Stomach (tissue), 8 donors: ENCODE measurements at regions not wholly inside any gene's neighbourhood (a gene's known extent, or its start where the extent isn't known, plus 50 kb on each side); places are given as distances from the start of the nearest gene placed in this dataset.

Source experiments
- DNase-seq, 2 donors: peaks; one replicate each; pipeline versions ENCODE4 v3.0.0 to v3.0.0-alpha.2; 2013 to 2019
- H3K27ac ChIP-seq, 5 donors: fragments of 200-600 bp in 4 of 5; sonication (generic) in 4 of 5; one replicate each; pipeline ENCODE4 v1.5.1; 2013 to 2019; ENCODE audit warnings: mild to moderate bottlenecking in 1 of 5, moderate library complexity in 1 of 5
- H3K27me3 ChIP-seq, 3 donors: fragments of 200-600 bp; sonication (generic); one replicate each; pipeline ENCODE4 v1.5.1; 2017 to 2019; ENCODE audit warnings: mixed run types in 1 of 3
- H3K36me3 ChIP-seq, 4 donors: fragments of 200-600 bp; sonication (generic); 1 replicate in 3 of 4; 2 replicates in 1 of 4; pipeline ENCODE4 v1.5.1; 2016 to 2019
- H3K4me1 ChIP-seq, 4 donors: fragments of 200-600 bp; sonication (generic); one replicate each; pipeline ENCODE4 v1.5.1; 2016 to 2019
- H3K4me3 ChIP-seq, 4 donors: fragments of 200-600 bp; sonication (generic) in 3 of 4; one replicate each; pipeline ENCODE4 v1.5.1; 2016 to 2019; ENCODE audit warnings: mild to moderate bottlenecking in 1 of 4
- H3K9me3 ChIP-seq, 4 donors: fragments of 200-600 bp; sonication (generic); one replicate each; pipeline ENCODE4 v1.5.1; 2016 to 2019
- EP300 ChIP-seq: sonication (generic); formaldehyde crosslinking; IDR thresholded peaks from one replicate; pipeline ENCODE4 v1.6.1; 2017; ENCODE audit warnings: antibody characterized with exemption
- POLR2A ChIP-seq, 4 donors: fragments of 450-650 bp; IDR thresholded peaks; one replicate each; pipeline ENCODE4 v1.6.1; 2016; ENCODE audit warnings: antibody characterized with exemption in 4 of 4, control low read depth in 2 of 4, mild to moderate bottlenecking in 1 of 4, moderate library complexity in 1 of 4
- POLR2AphosphoS5 ChIP-seq, 3 donors: sonication (generic); formaldehyde crosslinking; IDR thresholded peaks; one replicate each; pipeline ENCODE4 v1.6.1; 2016; ENCODE audit warnings: antibody characterized with exemption in 3 of 3
- WGBS, 5 donors: extraction: QIAGEN DNeasy Blood & Tissue Kit in 3 of 5; methylation state at CpG; one replicate each; pipeline versions ENCODE4 v1.1.5 to v1.1.7; 2013 to 2018; 5-methylcytosine and 5-hydroxymethylcytosine counted together
- intact Hi-C: fragments of 100-400 bp; cut with DNase I; formaldehyde crosslinking; loops from one replicate; pipeline ENCODE4 v1.15.1; 2023; ENCODE audit warnings: low total_unique reads
- TF ChIP-seq, protein P1 (sequence below), 7 experiments: fragments of 450-650 bp in 4 of 7; fragments of 200-600 bp in 3 of 7; sonication (generic) in 3 of 7; IDR thresholded peaks; one replicate each; pipeline ENCODE4 v1.5.1; 2016 to 2019; ENCODE audit warnings: antibody characterized with exemption in 7 of 7, control low read depth in 2 of 7, mild to moderate bottlenecking in 1 of 7
- donor health status: healthy with polysubstance abuse.
- donor health status: Bipolar disorder and iron deficiency.
- donor health status: healthy.

DNA sequence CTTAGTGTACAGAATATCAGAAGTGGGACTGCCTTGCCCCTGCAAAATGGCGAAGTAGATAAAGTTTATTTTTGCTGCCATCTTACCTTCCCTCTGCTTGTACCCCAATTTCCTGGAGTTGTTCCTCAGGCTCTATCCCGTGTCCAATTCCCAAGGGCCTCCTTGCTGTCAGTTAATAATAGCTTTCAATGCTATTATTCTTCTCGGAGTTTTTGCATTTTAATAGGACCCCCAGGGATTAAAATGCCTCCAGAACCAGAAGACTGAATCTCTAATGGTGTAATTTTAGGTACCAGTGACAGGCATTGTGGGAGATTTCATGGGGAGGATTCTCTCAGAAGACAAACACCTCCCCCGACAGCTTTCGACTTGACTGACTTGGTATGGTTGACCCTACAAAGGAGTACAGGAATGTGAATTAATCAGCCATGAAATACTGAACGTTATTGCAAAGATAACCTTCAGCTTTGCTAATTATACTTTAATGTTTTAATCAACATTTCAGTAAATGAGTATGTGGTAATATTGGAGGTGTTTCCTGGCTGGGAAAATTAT lies 75.2 kb downstream of the ZNF22 start:
- no peak for DNase-seq
- intact Hi-C loops, result no loop called here
- peaks cover 0 to 6% (median 4%) of the 10 kb centered on the region in 4 donors for H3K9me3 ChIP-seq
- no peak overlapping the region for H3K27ac ChIP-seq
- H3K4me1 ChIP-seq, result no peaks in the 10 kb centered on the region
- H3K4me3 ChIP-seq, result no peak overlapping the region
- 46 to 52% (median 48%) methylated on average over 6 of the region's 6 CpGs for WGBS, 5 donors
- peaks cover 0 to 6% (median 4%) of the 10 kb centered on the region in 3 donors for H3K27me3 ChIP-seq
- TF ChIP-seq EP300 (no peak), POLR2A (IDR thresholded peaks at IDR 0.05) (no peak), POLR2AphosphoS5 (IDR thresholded peaks at IDR 0.05) (no peak)
- TF ChIP-seq, protein P1, sequence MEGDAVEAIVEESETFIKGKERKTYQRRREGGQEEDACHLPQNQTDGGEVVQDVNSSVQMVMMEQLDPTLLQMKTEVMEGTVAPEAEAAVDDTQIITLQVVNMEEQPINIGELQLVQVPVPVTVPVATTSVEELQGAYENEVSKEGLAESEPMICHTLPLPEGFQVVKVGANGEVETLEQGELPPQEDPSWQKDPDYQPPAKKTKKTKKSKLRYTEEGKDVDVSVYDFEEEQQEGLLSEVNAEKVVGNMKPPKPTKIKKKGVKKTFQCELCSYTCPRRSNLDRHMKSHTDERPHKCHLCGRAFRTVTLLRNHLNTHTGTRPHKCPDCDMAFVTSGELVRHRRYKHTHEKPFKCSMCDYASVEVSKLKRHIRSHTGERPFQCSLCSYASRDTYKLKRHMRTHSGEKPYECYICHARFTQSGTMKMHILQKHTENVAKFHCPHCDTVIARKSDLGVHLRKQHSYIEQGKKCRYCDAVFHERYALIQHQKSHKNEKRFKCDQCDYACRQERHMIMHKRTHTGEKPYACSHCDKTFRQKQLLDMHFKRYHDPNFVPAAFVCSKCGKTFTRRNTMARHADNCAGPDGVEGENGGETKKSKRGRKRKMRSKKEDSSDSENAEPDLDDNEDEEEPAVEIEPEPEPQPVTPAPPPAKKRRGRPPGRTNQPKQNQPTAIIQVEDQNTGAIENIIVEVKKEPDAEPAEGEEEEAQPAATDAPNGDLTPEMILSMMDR (IDR thresholded peaks at IDR 0.05), result no peak
- H3K36me3 ChIP-seq, result no peaks in the 10 kb centered on the region

DNA sequence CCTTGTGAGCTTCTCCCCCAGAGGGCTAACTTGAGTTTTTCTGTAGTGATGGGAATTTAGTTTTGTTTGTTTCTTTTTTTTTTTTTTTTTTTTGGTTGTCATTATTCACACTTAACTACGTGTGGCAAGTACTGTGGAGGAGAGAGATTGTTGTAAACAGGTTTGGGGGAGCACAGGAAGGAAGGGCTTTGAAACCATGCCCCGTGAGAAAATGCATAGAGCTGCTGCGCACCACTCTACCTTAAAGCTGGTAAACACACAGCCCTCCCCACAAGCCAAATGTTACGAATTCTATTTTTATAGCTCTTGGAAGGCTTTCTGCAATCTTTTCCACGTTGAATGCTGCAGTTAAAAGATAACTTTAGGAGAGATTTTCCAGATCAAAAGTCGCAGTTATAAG lies 76.2 kb downstream of the ZNF22 start:
- Histone ChIP-seq H3K9me3 (no peaks in the 10 kb centered on the region), H3K36me3 (no peaks in the 10 kb centered on the region), H3K4me3 (no peak overlapping the region), H3K4me1 (no peaks in the 10 kb centered on the region), H3K27ac (no peak overlapping the region), H3K27me3 (peaks cover 0 to 6% (median 4%) of the 10 kb centered on the region in 3 donors)
- 17 to 21% (median 19%) methylated on average over 6 of the region's 6 CpGs for WGBS, 5 donors
- intact Hi-C loops, result no loop called here
- DNase-seq, result peak in 1 of 2 donors; percentile 37
- TF ChIP-seq, protein P1 (IDR thresholded peaks at IDR 0.05), result no peak
- TF ChIP-seq EP300 (no peak), POLR2A (IDR thresholded peaks at IDR 0.05) (no peak), POLR2AphosphoS5 (IDR thresholded peaks at IDR 0.05) (no peak)

DNA sequence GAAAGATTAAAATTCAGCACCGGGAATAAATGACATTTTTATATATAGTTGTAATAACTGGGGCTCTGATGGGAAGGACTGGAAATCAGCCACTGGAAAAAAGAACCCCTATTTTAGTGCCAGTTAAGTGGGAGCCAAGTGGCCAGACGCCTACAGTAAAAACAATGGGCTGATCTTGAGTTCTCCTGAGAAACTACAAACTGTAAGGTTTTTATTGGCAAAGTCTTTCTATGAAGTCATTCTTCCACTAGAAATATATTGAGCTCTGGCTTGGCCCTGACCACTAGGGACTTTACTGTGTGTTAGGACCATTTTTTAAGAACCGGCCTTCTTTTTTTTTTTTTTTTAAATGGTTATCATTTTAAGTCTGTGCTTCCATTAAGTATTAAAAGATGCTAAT lies 79.6 kb downstream of the ZNF22 start:
- peaks cover 4 to 6% (median 5%) of the 10 kb centered on the region in 4 donors for H3K9me3 ChIP-seq
- peaks cover 0 to 6% (median 4%) of the 10 kb centered on the region in 3 donors for H3K27me3 ChIP-seq
- TF ChIP-seq POLR2AphosphoS5 (IDR thresholded peaks at IDR 0.05) (no peak), POLR2A (IDR thresholded peaks at IDR 0.05) (no peak), EP300 (no peak)
- TF ChIP-seq, protein P1 (IDR thresholded peaks at IDR 0.05), result no peak
- no peaks in the 10 kb centered on the region for H3K4me1 ChIP-seq
- no peak for DNase-seq
- 79 to 91% (median 90%) methylated on average over 3 of the region's 3 CpGs for WGBS, 5 donors
- intact Hi-C loops, result no loop called here
- H3K4me3 ChIP-seq, result no peak overlapping the region
- H3K36me3 ChIP-seq, result no peaks in the 10 kb centered on the region
- no peak overlapping the region for H3K27ac ChIP-seq

DNA sequence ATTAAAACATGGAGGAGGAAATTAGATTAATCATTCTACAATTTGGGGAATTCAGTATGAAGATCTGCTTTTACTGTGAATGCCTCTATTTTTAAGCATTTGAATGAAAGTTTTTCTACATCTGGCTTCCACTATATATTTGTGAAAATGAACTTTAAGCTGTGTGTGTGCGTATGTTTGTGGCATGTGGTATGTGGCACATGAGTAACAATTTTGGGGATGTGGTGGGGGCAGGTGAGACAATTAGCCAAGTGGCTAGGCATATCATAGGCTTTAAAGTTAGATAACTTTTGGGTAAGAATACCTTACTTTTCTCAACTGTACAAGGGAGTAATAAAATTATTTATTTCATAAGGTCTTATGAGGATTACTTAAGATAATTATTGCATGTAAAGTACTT lies 81.5 kb downstream of the ZNF22 start:
- no peaks in the 10 kb centered on the region for H3K36me3 ChIP-seq
- intact Hi-C loops, result no loop called here
- no peak for DNase-seq
- 79 to 95% (median 87%) methylated on average over 1 of the region's 1 CpG for WGBS, 5 donors
- TF ChIP-seq POLR2AphosphoS5 (IDR thresholded peaks at IDR 0.05), result no peak
- TF ChIP-seq EP300, result no peak
- peaks cover 0 to 3% (median 3%) of the 10 kb centered on the region in 3 donors for H3K27me3 ChIP-seq
- H3K4me3 ChIP-seq, result no peak overlapping the region
- peaks cover 4 to 13% (median 12%) of the 10 kb centered on the region in 4 donors for H3K9me3 ChIP-seq
- H3K4me1 ChIP-seq, result no peaks in the 10 kb centered on the region
- no peak overlapping the region for H3K27ac ChIP-seq

DNA sequence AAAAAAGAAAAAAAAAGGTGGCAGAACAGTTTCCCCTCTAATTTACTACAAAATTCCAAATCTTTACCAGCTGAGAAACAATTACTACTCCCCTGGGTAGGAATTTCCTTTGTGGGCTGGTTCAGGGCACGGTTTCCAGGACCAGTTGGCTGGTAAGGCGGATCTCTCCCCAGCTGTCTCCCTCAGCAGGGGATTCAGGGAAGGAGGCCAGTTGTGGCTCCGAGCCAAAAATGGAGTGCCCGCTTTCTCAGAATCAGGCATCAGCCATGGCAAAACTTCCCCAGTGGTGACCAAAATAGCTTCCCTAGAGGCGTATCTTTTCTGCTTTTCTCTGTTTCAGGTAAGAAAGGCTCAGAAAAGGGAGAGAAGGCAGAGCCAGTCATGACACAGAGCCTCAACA lies 91.2 kb downstream of the ZNF22 start:
- Histone ChIP-seq H3K27ac (no peak overlapping the region), H3K36me3 (no peaks in the 10 kb centered on the region), H3K27me3 (peaks cover 0 to 8% (median 0%) of the 10 kb centered on the region in 3 donors), H3K4me3 (no peak overlapping the region), H3K4me1 (no peaks in the 10 kb centered on the region), H3K9me3 (no peaks in the 10 kb centered on the region)
- peak in 1 of 2 donors; percentile 9 for DNase-seq
- TF ChIP-seq, protein P1 (IDR thresholded peaks at IDR 0.05), result no peak
- no peak for TF ChIP-seq POLR2A (IDR thresholded peaks at IDR 0.05)
- TF ChIP-seq POLR2AphosphoS5 (IDR thresholded peaks at IDR 0.05), result no peak
- no peak for TF ChIP-seq EP300
- intact Hi-C loops, result no loop called here
- WGBS, 5 donors, result 73 to 87% (median 83%) methylated on average over 5 of the region's 5 CpGs
